Heart left ventricle (tissue), 16 donors: ENCODE measurements at regions not wholly inside any gene's neighbourhood (a gene's known extent, or its start where the extent isn't known, plus 50 kb on each side); places are given as distances from the start of the nearest gene placed in this dataset.

Experiments used
- ATAC-seq, 4 donors: fragments of 200-7000 bp; cut with Tn5 transposase; one replicate each; pipeline ENCODE4 v1.9.1; 2020 to 2022; ENCODE audit warnings: moderate library complexity in 4 of 4, mild to moderate bottlenecking in 3 of 4, moderate number of reproducible peaks in 1 of 4
- DNase-seq, 5 donors: peaks; one replicate each; pipeline ENCODE4 v3.0.0-alpha.2; 2020
- H3K27ac ChIP-seq, 12 donors: fragments of 200-600 bp; sonication (generic) in 4 of 12; one replicate each; pipeline versions ENCODE4 v1.5.0 to v1.8.0; 2016 to 2022; ENCODE audit warnings: mild to moderate bottlenecking in 2 of 12
- H3K27me3 ChIP-seq, 9 donors: fragments of 200-600 bp; sonication (generic) in 2 of 9; one replicate each; pipeline versions ENCODE4 v1.5.1 to v1.8.0; 2016 to 2022; ENCODE audit warnings: mild to moderate bottlenecking in 3 of 9
- H3K36me3 ChIP-seq, 9 donors: fragments of 200-600 bp; sonication (generic) in 2 of 9; one replicate each; pipeline versions ENCODE4 v1.5.0 to v1.8.0; 2018 to 2022; ENCODE audit warnings: mild to moderate bottlenecking in 2 of 9
- H3K4me1 ChIP-seq, 12 donors: fragments of 200-600 bp; sonication (generic) in 4 of 12; one replicate each; pipeline versions ENCODE4 v1.5.0 to v1.8.0; 2016 to 2022; ENCODE audit warnings: mild to moderate bottlenecking in 3 of 12
- H3K4me3 ChIP-seq, 12 donors: fragments of 200-600 bp; sonication (generic) in 4 of 12; one replicate each; pipeline versions ENCODE4 v1.5.0 to v1.8.0; 2017 to 2022; ENCODE audit warnings: mild to moderate bottlenecking in 9 of 12, moderate library complexity in 4 of 12
- H3K9me3 ChIP-seq, 12 donors: fragments of 200-600 bp; sonication (generic) in 4 of 12; one replicate each; pipeline versions ENCODE4 v1.5.0 to v1.8.0; 2016 to 2022; ENCODE audit warnings: mild to moderate bottlenecking in 1 of 12
- POLR2A ChIP-seq, 2 donors: fragments of 450-650 bp; IDR thresholded peaks; one replicate each; pipeline ENCODE4 v1.6.1; 2017; ENCODE audit warnings: antibody characterized with exemption in 2 of 2, mild to moderate bottlenecking in 2 of 2, moderate library complexity in 2 of 2
- WGBS, 4 donors: extraction: QIAGEN DNeasy Blood & Tissue Kit in 2 of 4; methylation state at CpG; one replicate each; pipeline versions ENCODE4 v1.1.5 to v1.1.7; 2013 to 2018; 5-methylcytosine and 5-hydroxymethylcytosine counted together
- intact Hi-C, 10 donors: fragments of 100-400 bp; cut with DNase I; formaldehyde crosslinking; loops; one replicate each; pipeline versions ENCODE4 v1.11.1 to v1.14.2; 2022
- TF ChIP-seq, protein P1 (sequence below), 12 donors: fragments of 200-600 bp; sonication (generic) in 4 of 12; IDR thresholded peaks; one replicate each; pipeline versions ENCODE4 v1.5.0 to v1.8.0; 2018 to 2022; ENCODE audit warnings: antibody characterized with exemption in 12 of 12, mild to moderate bottlenecking in 5 of 12
- donor health status: ischemic (EF 13 %, LVEDD 7.1; RV severe dilation, severe dysfunction).
- donor health status: healthy with polysubstance abuse.
- donor health status: DM: no; HTN: yes; CAD: no.
- donor health status: DM: no; HTN: no; CAD: no.
- donor health status: ischemic (EF 25% LVEDD 6.9; RV normal size, moderate dysfunction).
- donor health status: ischemic (EF 25% LVEDD 5.7; RV mildly dilated, moderate dysfunction).
- donor health status: healthy.
- donor health status: DM: yes; HTN: yes; CAD: no.
- donor health status: ischemic (EF 35%, LVEDD 5.7; RV mildly dilated, moderate dysfunction).
- donor health status: nonischemic (EF 11% LVEDD 7.7; RV severe dilation, severe dysfunction).
- donor health status: DM: yes; HTN: yes; CAD: no.
- donor health status: PGD.
- donor health status: ischemic (EF 29% LVEDD 5.4; RV normal size, mild dysfunction).
- donor health status: nonischemic (EF 23%, LVEDD 6.1; RV moderate dilation, normal function).

DNA sequence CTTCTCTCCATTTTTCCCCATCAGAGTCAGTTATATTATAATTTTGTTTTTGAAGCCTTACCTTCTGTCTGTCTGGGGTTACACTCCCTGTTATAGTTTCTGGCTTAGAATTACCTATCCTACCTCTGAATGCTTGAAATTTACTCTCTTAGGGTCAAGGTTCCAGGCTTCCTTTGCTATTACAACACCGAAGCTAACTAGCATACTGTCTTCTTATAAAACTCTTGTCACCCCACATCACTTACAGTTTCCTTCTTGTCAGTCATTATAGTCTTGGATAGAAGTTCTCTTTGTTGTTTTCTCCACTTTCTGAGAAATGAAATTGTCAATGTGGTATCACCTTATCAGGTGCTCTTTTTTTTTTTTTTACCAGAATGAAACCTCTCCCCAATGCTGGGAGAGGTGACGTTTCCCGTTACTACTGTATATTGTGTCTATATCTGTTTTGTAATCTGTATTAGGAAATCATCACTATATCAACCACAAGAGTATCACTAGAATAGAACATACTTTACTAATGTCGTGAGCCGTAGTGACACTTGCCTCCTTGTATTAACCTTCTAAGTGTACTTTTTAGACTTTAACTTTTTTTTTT, 69.2 kb upstream of the PSMA6 start:
- Histone ChIP-seq H3K36me3 (no peaks in the 10 kb centered on the region), H3K27me3 (no peaks in the 10 kb centered on the region), H3K27ac (no peak overlapping the region), H3K4me1 (peaks cover 0 to 16% (median 2%) of the 10 kb centered on the region in 12 donors), H3K4me3 (no peak overlapping the region), H3K9me3 (no peaks in the 10 kb centered on the region)
- TF ChIP-seq, protein P1, sequence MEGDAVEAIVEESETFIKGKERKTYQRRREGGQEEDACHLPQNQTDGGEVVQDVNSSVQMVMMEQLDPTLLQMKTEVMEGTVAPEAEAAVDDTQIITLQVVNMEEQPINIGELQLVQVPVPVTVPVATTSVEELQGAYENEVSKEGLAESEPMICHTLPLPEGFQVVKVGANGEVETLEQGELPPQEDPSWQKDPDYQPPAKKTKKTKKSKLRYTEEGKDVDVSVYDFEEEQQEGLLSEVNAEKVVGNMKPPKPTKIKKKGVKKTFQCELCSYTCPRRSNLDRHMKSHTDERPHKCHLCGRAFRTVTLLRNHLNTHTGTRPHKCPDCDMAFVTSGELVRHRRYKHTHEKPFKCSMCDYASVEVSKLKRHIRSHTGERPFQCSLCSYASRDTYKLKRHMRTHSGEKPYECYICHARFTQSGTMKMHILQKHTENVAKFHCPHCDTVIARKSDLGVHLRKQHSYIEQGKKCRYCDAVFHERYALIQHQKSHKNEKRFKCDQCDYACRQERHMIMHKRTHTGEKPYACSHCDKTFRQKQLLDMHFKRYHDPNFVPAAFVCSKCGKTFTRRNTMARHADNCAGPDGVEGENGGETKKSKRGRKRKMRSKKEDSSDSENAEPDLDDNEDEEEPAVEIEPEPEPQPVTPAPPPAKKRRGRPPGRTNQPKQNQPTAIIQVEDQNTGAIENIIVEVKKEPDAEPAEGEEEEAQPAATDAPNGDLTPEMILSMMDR (IDR thresholded peaks at IDR 0.05) = no peak
- TF ChIP-seq POLR2A (IDR thresholded peaks at IDR 0.05) = no peak
- no peak for ATAC-seq
- intact Hi-C loops = loop anchor here in 3 of 10 donors (5.0 to 10.0 kb wide), 3 partner anchors 62 to 184 kb away; no protein-coding TSS in a partner anchor
- 90 to 92% (median 91%) methylated on average over 5 of the region's 5 CpGs for WGBS, 4 donors
- no peak for DNase-seq

DNA sequence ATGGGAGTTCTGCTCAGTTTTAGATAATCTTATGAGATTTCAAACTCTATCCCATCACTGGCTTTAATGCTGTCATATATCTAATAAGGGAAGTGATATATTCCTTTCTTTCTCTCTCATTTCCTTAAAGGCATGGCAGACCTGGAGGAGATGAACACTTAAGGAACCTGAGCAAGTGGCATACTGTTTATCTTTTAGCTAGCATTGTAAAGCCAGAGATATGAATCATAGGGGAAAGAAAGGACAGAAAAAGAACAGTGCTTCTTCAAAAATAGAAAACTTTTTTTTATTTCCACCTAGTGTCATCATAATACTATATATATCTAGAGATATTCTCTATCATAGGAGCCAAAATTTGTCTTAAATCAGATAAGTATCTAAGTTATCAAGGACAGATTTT, 68.3 kb upstream of the PSMA6 start:
- no peaks in the 10 kb centered on the region for H3K9me3 ChIP-seq
- DNase-seq (no peak), ATAC-seq (no peak)
- TF ChIP-seq, protein P1 (IDR thresholded peaks at IDR 0.05) = no peak
- no peak for TF ChIP-seq POLR2A (IDR thresholded peaks at IDR 0.05)
- peak overlapping the region in 2 of 12 donors; percentile 12 to 43 for H3K27ac ChIP-seq
- intact Hi-C loops = loop anchor here in 3 of 10 donors (5.0 to 10.0 kb wide), 3 partner anchors 61 to 183 kb away; no protein-coding TSS in a partner anchor
- peaks cover 0 to 16% (median 2%) of the 10 kb centered on the region in 12 donors for H3K4me1 ChIP-seq
- H3K4me3 ChIP-seq = no peak overlapping the region
- H3K27me3 ChIP-seq = no peaks in the 10 kb centered on the region
- no peaks in the 10 kb centered on the region for H3K36me3 ChIP-seq

DNA sequence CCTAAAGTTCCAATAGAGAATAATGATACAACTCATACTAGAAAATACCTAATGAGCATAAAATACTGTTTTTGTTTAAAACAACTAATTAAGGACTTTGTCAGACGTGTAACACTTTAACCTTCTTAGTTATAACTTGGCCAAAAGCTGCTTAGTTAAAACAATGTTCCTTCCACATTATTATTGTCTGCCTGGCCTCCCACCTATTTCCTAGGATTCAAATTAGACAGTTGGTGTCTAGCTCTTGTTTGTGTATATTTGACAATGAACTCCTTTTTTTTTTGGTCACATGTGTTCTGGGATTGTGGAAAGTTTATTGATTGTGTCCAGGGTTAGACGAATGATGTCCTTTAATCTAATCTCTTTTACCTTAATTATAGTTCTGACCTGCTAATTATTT, 67.6 kb upstream of the PSMA6 start:
- H3K36me3 ChIP-seq = no peaks in the 10 kb centered on the region
- no peak overlapping the region for H3K4me3 ChIP-seq
- 44 to 58% (median 47%) methylated on average over 2 of the region's 2 CpGs for WGBS, 4 donors
- H3K9me3 ChIP-seq = no peaks in the 10 kb centered on the region
- intact Hi-C loops = loop anchor here in 4 of 10 donors (5.0 to 10.0 kb wide), 4 partner anchors 60 to 188 kb away; no protein-coding TSS in a partner anchor
- ATAC-seq = peak in 1 of 4 donors; percentile 47
- H3K27me3 ChIP-seq = no peaks in the 10 kb centered on the region
- DNase-seq = no peak
- TF ChIP-seq, protein P1 (IDR thresholded peaks at IDR 0.05) = no peak
- no peak for TF ChIP-seq POLR2A (IDR thresholded peaks at IDR 0.05)
- H3K27ac ChIP-seq = peak overlapping the region in 2 of 12 donors; percentile 11 to 43
- H3K4me1 ChIP-seq = peaks cover 0 to 16% (median 2%) of the 10 kb centered on the region in 12 donors

DNA sequence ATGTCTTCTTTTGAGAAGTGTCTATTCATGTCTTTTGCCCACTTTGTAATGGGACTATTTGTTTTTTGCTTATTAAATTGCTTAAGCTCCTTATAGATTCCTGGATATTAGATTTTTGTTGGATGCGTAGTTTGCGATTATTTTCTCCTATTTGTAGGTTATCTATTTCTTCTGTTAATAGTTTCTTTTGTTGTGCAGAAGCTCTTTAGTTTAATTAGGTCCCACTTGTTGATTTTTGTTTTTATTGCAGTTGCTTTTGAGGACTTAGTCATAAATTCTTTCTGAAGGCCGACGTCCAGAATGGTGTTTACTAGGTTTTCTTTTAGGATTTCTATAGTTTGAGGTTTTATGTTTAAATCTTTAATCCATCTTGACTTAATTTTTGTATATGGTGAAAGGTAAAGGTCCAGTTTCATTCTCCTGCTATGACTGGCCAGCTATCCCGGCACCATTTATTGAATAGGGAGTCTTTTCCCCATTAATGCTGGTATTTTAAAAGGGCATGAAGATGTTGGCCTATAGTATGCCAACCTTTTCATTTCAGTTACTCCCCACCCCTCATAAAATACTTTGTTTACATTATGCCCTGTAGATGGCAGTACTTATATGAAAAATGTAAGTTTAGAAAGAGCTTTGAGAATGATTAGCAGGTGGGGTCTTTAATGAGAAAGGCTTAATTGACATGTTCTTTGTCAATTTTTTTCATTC, 62.9 kb upstream of the PSMA6 start:
- no peak for TF ChIP-seq POLR2A (IDR thresholded peaks at IDR 0.05)
- TF ChIP-seq, protein P1 (IDR thresholded peaks at IDR 0.05) = peak in 11 of 12 donors; percentile 9 to 49 (median 30)
- ATAC-seq (no peak), DNase-seq (no peak)
- WGBS, 4 donors = 87 to 92% (median 91%) methylated on average over 5 of the region's 5 CpGs
- Histone ChIP-seq H3K4me3 (no peak overlapping the region), H3K9me3 (no peaks in the 10 kb centered on the region), H3K4me1 (peaks cover 0 to 32% (median 0%) of the 10 kb centered on the region in 12 donors), H3K36me3 (no peaks in the 10 kb centered on the region), H3K27me3 (no peaks in the 10 kb centered on the region), H3K27ac (no peak overlapping the region)
- intact Hi-C loops = loop anchor here in 4 of 10 donors (2.0 to 10.0 kb wide), 5 partner anchors 56 to 183 kb away; partner anchors contain the start of gene NFKBIA (in 1 of the 4)
